ENCODE measurements at regions not wholly inside any gene's neighbourhood (a gene's known extent, or its start where the extent isn't known, plus 50 kb on each side); places are given as distances from the start of the nearest gene placed in this dataset.

DNA sequence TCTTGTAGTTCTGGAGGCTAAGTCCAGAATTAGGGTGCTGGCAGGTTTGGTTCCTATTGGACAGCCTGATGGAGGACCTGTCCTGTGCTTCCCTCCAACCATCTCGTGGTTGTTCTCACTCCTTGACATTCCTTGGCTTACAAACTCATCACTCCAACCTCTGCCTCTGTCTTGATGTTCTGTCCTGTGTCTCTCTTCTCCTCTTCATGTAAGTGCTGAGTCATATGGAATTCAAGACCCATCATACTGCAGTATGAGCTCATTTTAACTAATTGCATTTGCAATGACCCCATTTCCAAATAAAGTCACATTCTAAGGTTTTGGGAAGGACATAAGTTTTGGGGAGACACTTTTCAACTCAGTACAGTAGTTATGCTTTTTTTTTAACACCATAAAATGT is 374.7 kb downstream of the TRIB2 start:
- TF ChIP-seq TAF15 (IDR thresholded peaks at IDR 0.05; ENCODE audit: low read depth, low read length) (no peak), RFX5 (IDR thresholded peaks at IDR 0.05; ENCODE audit: low read depth, low read length) (no peak), ZNF740 (CRISPR knock-in tag; IDR thresholded peaks at IDR 0.05) (no peak), ZNF740 (tag; IDR thresholded peaks at IDR 0.05) (no peak), STAT5A (IDR thresholded peaks at IDR 0.05; ENCODE audit: borderline replicate concordance, low read length) (no peak), CEBPB (tag; IDR thresholded peaks at IDR 0.05) (no peak), KLF13 (tag; IDR thresholded peaks at IDR 0.05; ENCODE audit: borderline replicate concordance, low read depth) (no peak), EP300 (IDR thresholded peaks at IDR 0.05; ENCODE audit: low read length) (no peak), FOXJ3 (CRISPR knock-in tag; IDR thresholded peaks at IDR 0.05) (no peak)
- TF ChIP-seq, protein P1, sequence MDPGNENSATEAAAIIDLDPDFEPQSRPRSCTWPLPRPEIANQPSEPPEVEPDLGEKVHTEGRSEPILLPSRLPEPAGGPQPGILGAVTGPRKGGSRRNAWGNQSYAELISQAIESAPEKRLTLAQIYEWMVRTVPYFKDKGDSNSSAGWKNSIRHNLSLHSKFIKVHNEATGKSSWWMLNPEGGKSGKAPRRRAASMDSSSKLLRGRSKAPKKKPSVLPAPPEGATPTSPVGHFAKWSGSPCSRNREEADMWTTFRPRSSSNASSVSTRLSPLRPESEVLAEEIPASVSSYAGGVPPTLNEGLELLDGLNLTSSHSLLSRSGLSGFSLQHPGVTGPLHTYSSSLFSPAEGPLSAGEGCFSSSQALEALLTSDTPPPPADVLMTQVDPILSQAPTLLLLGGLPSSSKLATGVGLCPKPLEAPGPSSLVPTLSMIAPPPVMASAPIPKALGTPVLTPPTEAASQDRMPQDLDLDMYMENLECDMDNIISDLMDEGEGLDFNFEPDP (CRISPR knock-in tag; IDR thresholded peaks at IDR 0.05), result no peak
